PC-9 (cell line): ENCODE measurements at regions not wholly inside any gene's neighbourhood (a gene's known extent, or its start where the extent isn't known, plus 50 kb on each side); places are given as distances from the start of the nearest gene placed in this dataset.
"Not testable (repeated sequence)": the region's sequence is repeated elsewhere in the genome, so short reads cannot be mapped to it uniquely, and the experiment has no call there.

Experiments
- EZH2 ChIP-seq: fragments of 200-600 bp; sonication (generic); IDR thresholded peaks from 2 replicates; pipeline ENCODE4 v1.8.0; 2017; ENCODE audit warnings: antibody characterized with exemption, low read depth
- TF ChIP-seq, protein P1 (sequence below): fragments of 200-600 bp; sonication (generic); conservative IDR thresholded peaks from 2 replicates; pipeline ENCODE4 v1.6.1; 2017; ENCODE audit warnings: mixed run types, antibody characterized with exemption, mild to moderate bottlenecking, moderate library complexity

DNA sequence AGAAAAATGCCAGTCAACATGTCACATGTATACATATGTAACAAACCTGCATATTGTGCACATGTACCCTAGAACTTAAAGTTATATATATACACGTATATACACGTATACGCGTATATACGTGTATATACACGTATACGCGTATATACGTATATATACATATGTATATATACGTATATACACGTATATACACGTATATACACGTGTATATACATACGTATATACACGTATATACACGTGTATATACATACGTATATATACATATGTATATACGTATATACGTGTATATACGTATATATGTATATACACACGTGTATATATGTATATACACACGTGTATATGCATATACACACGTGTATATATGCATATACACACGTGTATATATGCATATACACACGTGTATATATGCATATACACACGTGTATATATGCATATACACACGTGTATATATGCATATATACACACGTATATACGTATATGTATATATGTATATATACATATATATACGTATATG, 62.8 kb upstream of the PRKD1 start:
- TF ChIP-seq, protein P1, sequence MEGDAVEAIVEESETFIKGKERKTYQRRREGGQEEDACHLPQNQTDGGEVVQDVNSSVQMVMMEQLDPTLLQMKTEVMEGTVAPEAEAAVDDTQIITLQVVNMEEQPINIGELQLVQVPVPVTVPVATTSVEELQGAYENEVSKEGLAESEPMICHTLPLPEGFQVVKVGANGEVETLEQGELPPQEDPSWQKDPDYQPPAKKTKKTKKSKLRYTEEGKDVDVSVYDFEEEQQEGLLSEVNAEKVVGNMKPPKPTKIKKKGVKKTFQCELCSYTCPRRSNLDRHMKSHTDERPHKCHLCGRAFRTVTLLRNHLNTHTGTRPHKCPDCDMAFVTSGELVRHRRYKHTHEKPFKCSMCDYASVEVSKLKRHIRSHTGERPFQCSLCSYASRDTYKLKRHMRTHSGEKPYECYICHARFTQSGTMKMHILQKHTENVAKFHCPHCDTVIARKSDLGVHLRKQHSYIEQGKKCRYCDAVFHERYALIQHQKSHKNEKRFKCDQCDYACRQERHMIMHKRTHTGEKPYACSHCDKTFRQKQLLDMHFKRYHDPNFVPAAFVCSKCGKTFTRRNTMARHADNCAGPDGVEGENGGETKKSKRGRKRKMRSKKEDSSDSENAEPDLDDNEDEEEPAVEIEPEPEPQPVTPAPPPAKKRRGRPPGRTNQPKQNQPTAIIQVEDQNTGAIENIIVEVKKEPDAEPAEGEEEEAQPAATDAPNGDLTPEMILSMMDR, result not testable (repeated sequence)
- TF ChIP-seq EZH2, result not testable (repeated sequence)
